ENCODE measurements at regions not wholly inside any gene's neighbourhood (a gene's known extent, or its start where the extent isn't known, plus 50 kb on each side); places are given as distances from the start of the nearest gene placed in this dataset.

DNA sequence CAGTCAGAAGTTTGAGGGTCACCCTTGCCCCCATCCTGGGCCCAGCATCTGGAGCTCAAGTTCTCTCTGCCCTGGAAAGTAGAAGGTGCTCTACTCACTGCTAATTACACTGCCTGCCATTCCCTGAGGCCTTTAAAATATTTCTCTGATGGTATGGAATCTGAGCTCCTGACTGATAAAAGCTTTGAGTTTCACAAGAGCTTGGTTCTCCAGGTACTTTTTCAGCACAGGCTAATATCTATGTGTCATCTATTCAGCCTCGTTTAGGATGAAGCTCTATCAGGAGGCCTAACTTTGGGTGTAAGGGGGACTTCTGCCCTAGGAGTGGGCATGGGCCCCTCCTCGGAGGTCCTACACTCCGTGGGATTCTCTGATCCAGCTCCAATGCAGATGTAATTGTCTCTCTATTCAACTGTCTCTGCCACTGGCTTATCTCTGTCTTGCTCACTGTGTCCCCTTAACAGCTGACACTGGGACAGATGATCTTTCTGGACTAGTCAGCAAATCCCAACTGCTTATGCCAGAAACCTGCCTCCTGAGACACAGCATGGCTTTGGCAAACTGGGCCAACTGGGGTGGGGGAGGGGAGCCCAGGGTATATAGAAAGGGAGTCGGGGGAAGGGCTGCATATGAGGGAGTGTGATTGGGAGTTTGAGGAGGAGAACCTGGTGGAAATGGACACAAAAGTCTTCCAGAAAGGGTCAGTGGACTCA, 104.2 kb upstream of the GADD45A start:
- TF ChIP-seq, protein P1, sequence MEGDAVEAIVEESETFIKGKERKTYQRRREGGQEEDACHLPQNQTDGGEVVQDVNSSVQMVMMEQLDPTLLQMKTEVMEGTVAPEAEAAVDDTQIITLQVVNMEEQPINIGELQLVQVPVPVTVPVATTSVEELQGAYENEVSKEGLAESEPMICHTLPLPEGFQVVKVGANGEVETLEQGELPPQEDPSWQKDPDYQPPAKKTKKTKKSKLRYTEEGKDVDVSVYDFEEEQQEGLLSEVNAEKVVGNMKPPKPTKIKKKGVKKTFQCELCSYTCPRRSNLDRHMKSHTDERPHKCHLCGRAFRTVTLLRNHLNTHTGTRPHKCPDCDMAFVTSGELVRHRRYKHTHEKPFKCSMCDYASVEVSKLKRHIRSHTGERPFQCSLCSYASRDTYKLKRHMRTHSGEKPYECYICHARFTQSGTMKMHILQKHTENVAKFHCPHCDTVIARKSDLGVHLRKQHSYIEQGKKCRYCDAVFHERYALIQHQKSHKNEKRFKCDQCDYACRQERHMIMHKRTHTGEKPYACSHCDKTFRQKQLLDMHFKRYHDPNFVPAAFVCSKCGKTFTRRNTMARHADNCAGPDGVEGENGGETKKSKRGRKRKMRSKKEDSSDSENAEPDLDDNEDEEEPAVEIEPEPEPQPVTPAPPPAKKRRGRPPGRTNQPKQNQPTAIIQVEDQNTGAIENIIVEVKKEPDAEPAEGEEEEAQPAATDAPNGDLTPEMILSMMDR (IDR thresholded peaks at IDR 0.05), result no peak
- no peak for TF ChIP-seq POLR2A (IDR thresholded peaks at IDR 0.05)
- TF ChIP-seq EP300 (IDR thresholded peaks at IDR 0.05; ENCODE audit: low read depth), result no peak
- TF ChIP-seq POLR2AphosphoS5 (IDR thresholded peaks at IDR 0.05), result no peak

Measured in transverse colon (tissue), 4 donors.